AG10803 (cell line): ENCODE measurements at regions not wholly inside any gene's neighbourhood (a gene's known extent, or its start where the extent isn't known, plus 50 kb on each side); places are given as distances from the start of the nearest gene placed in this dataset.

Experiments used
- DNase-seq: peaks from one replicate; pipeline ENCODE4 v3.0.0; 2010; ENCODE audit warnings: low read depth
- H3K4me3 ChIP-seq: 2 replicates; pipeline ENCODE4 v1.5.1; 2011; ENCODE audit warnings: mild to moderate bottlenecking, low read length, control low read depth
- CTCF ChIP-seq: conservative IDR thresholded peaks from 2 replicates; pipeline ENCODE4 v1.5.1; 2011; ENCODE audit warnings: mild to moderate bottlenecking, low read length, control low read depth, inconsistent platforms

- no peak for TF ChIP-seq CTCF
- DNase-seq = no peak
- no peak overlapping the region for H3K4me3 ChIP-seq
Observed at GRCh38 chr17:79417476-79417988, 193.3 kb downstream of the RBFOX3 start.

- DNase-seq = no peak
- no peak for TF ChIP-seq CTCF
- H3K4me3 ChIP-seq = no peak overlapping the region
Observed at GRCh38 chr17:79415909-79416308, 194.9 kb downstream of the RBFOX3 start.

GRCh38 chr17:79415365-79415764 lies 195.5 kb downstream of the RBFOX3 start:
- H3K4me3 ChIP-seq = no peak overlapping the region
- TF ChIP-seq CTCF = no peak
- no peak for DNase-seq

- H3K4me3 ChIP-seq = no peak overlapping the region
- no peak for TF ChIP-seq CTCF
- no peak for DNase-seq
Observed at GRCh38 chr17:79414793-79415211, 196.0 kb downstream of the RBFOX3 start.

GRCh38 chr17:79414063-79414792 lies 196.6 kb downstream of the RBFOX3 start:
- DNase-seq = no peak
- TF ChIP-seq CTCF = no peak
- H3K4me3 ChIP-seq = no peak overlapping the region

- H3K4me3 ChIP-seq = no peak overlapping the region
- TF ChIP-seq CTCF = no peak
- DNase-seq = no peak
Observed at GRCh38 chr17:79413611-79414010, 197.2 kb downstream of the RBFOX3 start.

GRCh38 chr17:79412886-79413390 lies 197.9 kb downstream of the RBFOX3 start:
- no peak for DNase-seq
- H3K4me3 ChIP-seq = no peak overlapping the region
- TF ChIP-seq CTCF = no peak
